Lung (tissue), 11 donors: ENCODE measurements at regions not wholly inside any gene's neighbourhood (a gene's known extent, or its start where the extent isn't known, plus 50 kb on each side); places are given as distances from the start of the nearest gene placed in this dataset.

ENCODE experiments used
- ATAC-seq: fragments of 200-7000 bp; cut with Tn5 transposase; one replicate; pipeline ENCODE4 v1.9.1; 2020; ENCODE audit warnings: moderate number of reproducible peaks; ENCODE audit not compliant: insufficient read depth, low FRiP score
- DNase-seq, 3 donors: peaks; one replicate each; pipeline ENCODE4 v3.0.0-alpha.2; 2013 to 2017
- H3K27ac ChIP-seq, 2 donors: one replicate each; pipeline ENCODE4 v1.5.1; 2013; ENCODE audit warnings: mild to moderate bottlenecking in 2 of 2, moderate library complexity in 2 of 2, control low read depth in 1 of 2, inconsistent platforms in 1 of 2, low read depth in 1 of 2, low read length in 1 of 2
- H3K27me3 ChIP-seq, 3 donors: one replicate each; pipeline ENCODE4 v1.5.1; 2013; ENCODE audit warnings: low read length in 2 of 3; ENCODE audit not compliant: control insufficient read depth in 3 of 3, insufficient read depth in 3 of 3
- H3K36me3 ChIP-seq, 4 donors: one replicate each; pipeline ENCODE4 v1.5.1; 2013; ENCODE audit warnings: low read length in 4 of 4, mild to moderate bottlenecking in 1 of 4, moderate library complexity in 1 of 4; ENCODE audit not compliant: control insufficient read depth in 4 of 4, insufficient read depth in 4 of 4
- H3K4me1 ChIP-seq, 5 donors: one replicate each; pipeline ENCODE4 v1.5.1; 2013; ENCODE audit warnings: low read length in 5 of 5, mild to moderate bottlenecking in 2 of 5, moderate library complexity in 1 of 5; ENCODE audit not compliant: control insufficient read depth in 5 of 5, insufficient read depth in 5 of 5
- H3K4me3 ChIP-seq: one replicate; pipeline ENCODE4 v1.5.1; 2013; ENCODE audit warnings: mild to moderate bottlenecking, control low read depth, moderate library complexity
- H3K9ac ChIP-seq, 2 donors: one replicate each; pipeline ENCODE4 v1.5.1; 2013; ENCODE audit warnings: low read length in 2 of 2, control low read depth in 1 of 2; ENCODE audit not compliant: insufficient read depth in 1 of 2
- H3K9me3 ChIP-seq, 4 donors: one replicate each; pipeline ENCODE4 v1.5.1; 2013; ENCODE audit warnings: low read length in 3 of 4, mild to moderate bottlenecking in 1 of 4, moderate library complexity in 1 of 4; ENCODE audit not compliant: control insufficient read depth in 4 of 4, insufficient read depth in 3 of 4
- CTCF ChIP-seq: IDR thresholded peaks from 2 replicates; pipeline ENCODE4 v1.5.1; 2012; ENCODE audit warnings: mild to moderate bottlenecking; ENCODE audit errors: control extremely low read depth, extremely low read depth
- WGBS, 2 donors: extraction: QIAGEN DNeasy Blood & Tissue Kit; methylation state at CpG; one replicate each; pipeline ENCODE4 v1.1.7; 2013; 5-methylcytosine and 5-hydroxymethylcytosine counted together
- donor health status: control.
- donor health status: control.
- donor health status: Bipolar disorder and iron deficiency.
- donor health status: healthy.
- donor health status: DM: yes; HTN: yes; CAD: no.

GRCh38 chr11:130737041-130737830 lies 179.0 kb downstream of the SNX19 start:
- H3K36me3 ChIP-seq = no peaks in the 10 kb centered on the region
- no peak for TF ChIP-seq CTCF
- 77 to 79% methylated on average over 5 of the region's 5 CpGs for WGBS, 2 donors
- DNase-seq (peak in 1 of 3 donors; percentile 25), ATAC-seq (no peak)
- no peaks in the 10 kb centered on the region for H3K27me3 ChIP-seq
- H3K4me3 ChIP-seq = no peak overlapping the region
- peaks cover 0 to 22% (median 9%) of the 10 kb centered on the region in 5 donors for H3K4me1 ChIP-seq
- peak overlapping the region in 1 of 2 donors; percentile 37 for H3K27ac ChIP-seq
- H3K9me3 ChIP-seq = peaks cover 3 to 7% (median 4%) of the 10 kb centered on the region in 4 donors
- no peak overlapping the region for H3K9ac ChIP-seq

DNA sequence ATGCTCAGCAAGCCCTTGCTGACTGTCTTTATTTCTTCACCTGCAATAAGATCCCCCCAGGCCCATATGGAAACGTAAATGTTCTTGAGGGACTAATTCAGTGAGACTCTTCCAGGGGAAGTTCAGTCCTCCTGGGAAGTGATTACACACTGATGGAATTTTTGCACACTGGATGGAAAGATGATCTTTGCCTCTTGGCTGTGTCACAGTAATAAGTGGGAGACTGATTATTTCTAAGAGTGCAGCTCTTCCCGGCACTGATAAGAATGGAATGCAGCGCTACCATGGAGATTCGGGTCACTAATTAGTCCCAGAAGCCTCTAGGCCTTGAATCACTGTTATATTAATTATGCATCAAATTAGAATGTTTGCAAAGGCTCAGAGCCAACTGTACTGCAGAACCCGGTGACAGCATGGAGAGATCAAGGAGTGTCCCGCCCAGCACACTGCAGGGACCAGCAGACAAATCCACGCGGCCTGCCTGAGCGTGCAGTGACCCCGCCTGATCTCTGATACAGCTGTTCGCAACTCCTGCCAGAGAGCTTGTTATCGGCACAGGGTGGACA lies 178.3 kb downstream of the SNX19 start:
- TF ChIP-seq CTCF = no peak
- Histone ChIP-seq H3K4me3 (no peak overlapping the region), H3K9me3 (peaks cover 3 to 7% (median 5%) of the 10 kb centered on the region in 4 donors), H3K27ac (peak overlapping the region in 1 of 2 donors; percentile 42), H3K36me3 (no peaks in the 10 kb centered on the region), H3K4me1 (peaks cover 0 to 23% (median 9%) of the 10 kb centered on the region in 5 donors), H3K9ac (peak overlapping the region in 1 of 2 donors; percentile 33), H3K27me3 (no peaks in the 10 kb centered on the region)
- WGBS, 2 donors = 39 to 69% methylated on average over 12 of the region's 12 CpGs
- peak; percentile 62 for ATAC-seq
- DNase-seq = peak; percentile 90 to 94 (median 92)

DNA sequence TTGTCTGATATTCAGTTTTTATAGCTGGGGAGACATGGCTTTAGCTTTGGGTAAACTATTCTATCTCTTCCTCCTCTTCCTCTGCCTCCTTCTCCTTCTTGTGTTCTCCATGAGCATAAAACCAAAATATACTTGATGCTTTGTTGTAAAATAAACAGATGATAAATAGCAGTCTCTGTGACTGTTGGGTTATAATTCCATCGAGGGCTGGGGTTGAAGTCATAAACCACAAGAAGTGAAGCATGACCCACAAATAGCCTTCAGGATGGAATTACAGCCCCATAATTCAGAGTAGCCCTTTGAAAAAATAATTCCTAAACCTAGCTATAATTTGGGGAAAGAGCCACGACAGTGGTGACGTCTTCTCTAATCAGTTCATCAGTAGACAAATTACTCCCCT lies 177.7 kb downstream of the SNX19 start:
- no peak for ATAC-seq
- 78 to 84% methylated on average over 3 of the region's 3 CpGs for WGBS, 2 donors
- H3K27me3 ChIP-seq = no peaks in the 10 kb centered on the region
- DNase-seq = no peak
- H3K9me3 ChIP-seq = peaks cover 3 to 7% (median 5%) of the 10 kb centered on the region in 4 donors
- peaks cover 0 to 30% (median 9%) of the 10 kb centered on the region in 5 donors for H3K4me1 ChIP-seq
- peak overlapping the region in 1 of 2 donors; percentile 33 for H3K9ac ChIP-seq
- H3K4me3 ChIP-seq = no peak overlapping the region
- H3K27ac ChIP-seq = peak overlapping the region in 1 of 2 donors; percentile 42
- no peaks in the 10 kb centered on the region for H3K36me3 ChIP-seq
- TF ChIP-seq CTCF = no peak
